ENCODE measurements at regions not wholly inside any gene's neighbourhood (a gene's known extent, or its start where the extent isn't known, plus 50 kb on each side); places are given as distances from the start of the nearest gene placed in this dataset.

- Mint-ChIP-seq H3K27ac (no peak overlapping the region), H3K9me3 (peaks cover 0 to 1% (median 0%) of the 10 kb centered on the region in 7 donors), H3K4me3 (no peak overlapping the region), H3K36me3 (no peaks in the 10 kb centered on the region), H3K4me1 (no peaks in the 10 kb centered on the region), H3K27me3 (peaks cover 24% of the 10 kb centered on the region)
- Histone ChIP-seq H3K4me3 (ENCODE audit: low read depth, low read length) (no peak overlapping the region), H3K36me3 (ENCODE audit: control insufficient read depth, insufficient read depth, low read length) (no peaks in the 10 kb centered on the region), H3K4me1 (ENCODE audit: control insufficient read depth, insufficient read depth, low read length, poor library complexity, severe bottlenecking) (no peaks in the 10 kb centered on the region), H3K9me3 (ENCODE audit: control insufficient read depth in 2 of 2, low read length in 2 of 2) (no peaks in the 10 kb centered on the region), H3K27ac (ENCODE audit: insufficient read depth, low read length, poor library complexity, severe bottlenecking) (no peak overlapping the region), H3K27me3 (ENCODE audit: control insufficient read depth, insufficient read depth, low read length) (no peaks in the 10 kb centered on the region)
- ATAC-seq (ENCODE audit: low read depth in 2 of 2), result no peak
- no peak for DNase-seq
Measured at GRCh38 chr9:88782931-88783710, 208.1 kb upstream of the S1PR3 start.

- H3K27me3 Mint-ChIP-seq, result peaks cover 28% of the 10 kb centered on the region
- H3K27me3 ChIP-seq (ENCODE audit: control insufficient read depth, insufficient read depth, low read length), result no peaks in the 10 kb centered on the region
- DNase-seq (no peak), ATAC-seq (ENCODE audit: low read depth in 2 of 2) (no peak)
- no peaks in the 10 kb centered on the region for H3K4me1 ChIP-seq (ENCODE audit: control insufficient read depth, insufficient read depth, low read length, poor library complexity, severe bottlenecking)
- H3K4me1 Mint-ChIP-seq, result no peaks in the 10 kb centered on the region
- H3K4me3 Mint-ChIP-seq, result no peak overlapping the region
- H3K36me3 Mint-ChIP-seq, result no peaks in the 10 kb centered on the region
- no peaks in the 10 kb centered on the region for H3K9me3 ChIP-seq (ENCODE audit: control insufficient read depth in 2 of 2, low read length in 2 of 2)
- no peak overlapping the region for H3K27ac ChIP-seq (ENCODE audit: insufficient read depth, low read length, poor library complexity, severe bottlenecking)
- peaks cover 0 to 1% (median 0%) of the 10 kb centered on the region in 7 donors for H3K9me3 Mint-ChIP-seq
- no peak overlapping the region for H3K27ac Mint-ChIP-seq
- no peak overlapping the region for H3K4me3 ChIP-seq (ENCODE audit: low read depth, low read length)
- H3K36me3 ChIP-seq (ENCODE audit: control insufficient read depth, insufficient read depth, low read length), result no peaks in the 10 kb centered on the region
Measured at GRCh38 chr9:88783711-88784083, 207.6 kb upstream of the S1PR3 start.

- no peaks in the 10 kb centered on the region for H3K9me3 ChIP-seq (ENCODE audit: control insufficient read depth in 2 of 2, low read length in 2 of 2)
- H3K27ac Mint-ChIP-seq, result no peak overlapping the region
- H3K36me3 ChIP-seq (ENCODE audit: control insufficient read depth, insufficient read depth, low read length), result no peaks in the 10 kb centered on the region
- H3K27me3 Mint-ChIP-seq, result peaks cover 28% of the 10 kb centered on the region
- no peaks in the 10 kb centered on the region for H3K4me1 Mint-ChIP-seq
- no peaks in the 10 kb centered on the region for H3K27me3 ChIP-seq (ENCODE audit: control insufficient read depth, insufficient read depth, low read length)
- H3K4me1 ChIP-seq (ENCODE audit: control insufficient read depth, insufficient read depth, low read length, poor library complexity, severe bottlenecking), result no peaks in the 10 kb centered on the region
- no peak overlapping the region for H3K4me3 ChIP-seq (ENCODE audit: low read depth, low read length)
- no peak overlapping the region for H3K27ac ChIP-seq (ENCODE audit: insufficient read depth, low read length, poor library complexity, severe bottlenecking)
- peaks cover 0 to 1% (median 0%) of the 10 kb centered on the region in 7 donors for H3K9me3 Mint-ChIP-seq
- DNase-seq (no peak), ATAC-seq (ENCODE audit: low read depth in 2 of 2) (no peak)
- no peaks in the 10 kb centered on the region for H3K36me3 Mint-ChIP-seq
- H3K4me3 Mint-ChIP-seq, result no peak overlapping the region
Measured at GRCh38 chr9:88784960-88785359, 206.3 kb upstream of the S1PR3 start.

- Mint-ChIP-seq H3K27ac (no peak overlapping the region), H3K36me3 (no peaks in the 10 kb centered on the region), H3K4me3 (no peak overlapping the region), H3K27me3 (peaks cover 28% of the 10 kb centered on the region), H3K9me3 (peaks cover 0 to 1% (median 0%) of the 10 kb centered on the region in 7 donors), H3K4me1 (no peaks in the 10 kb centered on the region)
- no peaks in the 10 kb centered on the region for H3K27me3 ChIP-seq (ENCODE audit: control insufficient read depth, insufficient read depth, low read length)
- H3K27ac ChIP-seq (ENCODE audit: insufficient read depth, low read length, poor library complexity, severe bottlenecking), result no peak overlapping the region
- no peaks in the 10 kb centered on the region for H3K36me3 ChIP-seq (ENCODE audit: control insufficient read depth, insufficient read depth, low read length)
- no peaks in the 10 kb centered on the region for H3K9me3 ChIP-seq (ENCODE audit: control insufficient read depth in 2 of 2, low read length in 2 of 2)
- DNase-seq (no peak), ATAC-seq (ENCODE audit: low read depth in 2 of 2) (no peak)
- H3K4me1 ChIP-seq (ENCODE audit: control insufficient read depth, insufficient read depth, low read length, poor library complexity, severe bottlenecking), result no peaks in the 10 kb centered on the region
- H3K4me3 ChIP-seq (ENCODE audit: low read depth, low read length), result no peak overlapping the region
Measured at GRCh38 chr9:88786291-88787079, 204.8 kb upstream of the S1PR3 start.

- H3K36me3 Mint-ChIP-seq, result no peaks in the 10 kb centered on the region
- H3K4me3 ChIP-seq (ENCODE audit: low read depth, low read length), result no peak overlapping the region
Measured at GRCh38 chr9:88789785-88790184, 201.5 kb upstream of the S1PR3 start.

GRCh38 chr9:88791105-88791805 is 200.0 kb upstream of the S1PR3 start:
- Mint-ChIP-seq H3K27ac (no peak overlapping the region), H3K4me3 (no peak overlapping the region), H3K9me3 (peaks cover 0 to 3% (median 0%) of the 10 kb centered on the region in 7 donors), H3K36me3 (no peaks in the 10 kb centered on the region), H3K27me3 (peaks cover 19% of the 10 kb centered on the region), H3K4me1 (no peaks in the 10 kb centered on the region)
- H3K9me3 ChIP-seq (ENCODE audit: control insufficient read depth in 2 of 2, low read length in 2 of 2), result no peaks in the 10 kb centered on the region
- ATAC-seq (ENCODE audit: low read depth in 2 of 2), result no peak
- no peak overlapping the region for H3K27ac ChIP-seq (ENCODE audit: insufficient read depth, low read length, poor library complexity, severe bottlenecking)
- H3K4me3 ChIP-seq (ENCODE audit: low read depth, low read length), result no peak overlapping the region
- no peaks in the 10 kb centered on the region for H3K36me3 ChIP-seq (ENCODE audit: control insufficient read depth, insufficient read depth, low read length)
- H3K27me3 ChIP-seq (ENCODE audit: control insufficient read depth, insufficient read depth, low read length), result no peaks in the 10 kb centered on the region
- DNase-seq, result no peak
- no peaks in the 10 kb centered on the region for H3K4me1 ChIP-seq (ENCODE audit: control insufficient read depth, insufficient read depth, low read length, poor library complexity, severe bottlenecking)

More at GRCh38 chr9:88789785-88790184, 201.5 kb upstream of the S1PR3 start:
- DNase-seq, result no peak
- no peak overlapping the region for H3K27ac Mint-ChIP-seq
- ATAC-seq (ENCODE audit: low read depth in 2 of 2), result no peak
- H3K9me3 Mint-ChIP-seq, result no peaks in the 10 kb centered on the region
- H3K27me3 ChIP-seq (ENCODE audit: control insufficient read depth, insufficient read depth, low read length), result no peaks in the 10 kb centered on the region
- no peaks in the 10 kb centered on the region for H3K4me1 Mint-ChIP-seq
- no peaks in the 10 kb centered on the region for H3K4me1 ChIP-seq (ENCODE audit: control insufficient read depth, insufficient read depth, low read length, poor library complexity, severe bottlenecking)
- peaks cover 19% of the 10 kb centered on the region for H3K27me3 Mint-ChIP-seq
- H3K27ac ChIP-seq (ENCODE audit: insufficient read depth, low read length, poor library complexity, severe bottlenecking), result no peak overlapping the region
- H3K4me3 Mint-ChIP-seq, result no peak overlapping the region
- H3K36me3 ChIP-seq (ENCODE audit: control insufficient read depth, insufficient read depth, low read length), result no peaks in the 10 kb centered on the region
- H3K9me3 ChIP-seq (ENCODE audit: control insufficient read depth in 2 of 2, low read length in 2 of 2), result no peaks in the 10 kb centered on the region

GRCh38 chr9:88792502-88792901 is 198.8 kb upstream of the S1PR3 start:
- peaks cover 0 to 5% (median 0%) of the 10 kb centered on the region in 7 donors for H3K9me3 Mint-ChIP-seq
- DNase-seq (no peak), ATAC-seq (ENCODE audit: low read depth in 2 of 2) (no peak)
- no peaks in the 10 kb centered on the region for H3K4me1 Mint-ChIP-seq
- Histone ChIP-seq H3K27ac (ENCODE audit: insufficient read depth, low read length, poor library complexity, severe bottlenecking) (no peak overlapping the region), H3K4me3 (ENCODE audit: low read depth, low read length) (no peak overlapping the region), H3K9me3 (ENCODE audit: control insufficient read depth in 2 of 2, low read length in 2 of 2) (no peaks in the 10 kb centered on the region), H3K27me3 (ENCODE audit: control insufficient read depth, insufficient read depth, low read length) (peaks cover 1% of the 10 kb centered on the region), H3K36me3 (ENCODE audit: control insufficient read depth, insufficient read depth, low read length) (no peaks in the 10 kb centered on the region), H3K4me1 (ENCODE audit: control insufficient read depth, insufficient read depth, low read length, poor library complexity, severe bottlenecking) (no peaks in the 10 kb centered on the region)
- no peak overlapping the region for H3K4me3 Mint-ChIP-seq
- no peaks in the 10 kb centered on the region for H3K36me3 Mint-ChIP-seq
- no peak overlapping the region for H3K27ac Mint-ChIP-seq
- H3K27me3 Mint-ChIP-seq, result peaks cover 19% of the 10 kb centered on the region

Measured in CD4-positive, CD25-positive, alpha-beta regulatory T cell (primary cell).